ENCODE measurements at regions not wholly inside any gene's neighbourhood (a gene's known extent, or its start where the extent isn't known, plus 50 kb on each side); places are given as distances from the start of the nearest gene placed in this dataset.
"Not testable (repeated sequence)": the region's sequence is repeated elsewhere in the genome, so short reads cannot be mapped to it uniquely, and the experiment has no call there.

DNA sequence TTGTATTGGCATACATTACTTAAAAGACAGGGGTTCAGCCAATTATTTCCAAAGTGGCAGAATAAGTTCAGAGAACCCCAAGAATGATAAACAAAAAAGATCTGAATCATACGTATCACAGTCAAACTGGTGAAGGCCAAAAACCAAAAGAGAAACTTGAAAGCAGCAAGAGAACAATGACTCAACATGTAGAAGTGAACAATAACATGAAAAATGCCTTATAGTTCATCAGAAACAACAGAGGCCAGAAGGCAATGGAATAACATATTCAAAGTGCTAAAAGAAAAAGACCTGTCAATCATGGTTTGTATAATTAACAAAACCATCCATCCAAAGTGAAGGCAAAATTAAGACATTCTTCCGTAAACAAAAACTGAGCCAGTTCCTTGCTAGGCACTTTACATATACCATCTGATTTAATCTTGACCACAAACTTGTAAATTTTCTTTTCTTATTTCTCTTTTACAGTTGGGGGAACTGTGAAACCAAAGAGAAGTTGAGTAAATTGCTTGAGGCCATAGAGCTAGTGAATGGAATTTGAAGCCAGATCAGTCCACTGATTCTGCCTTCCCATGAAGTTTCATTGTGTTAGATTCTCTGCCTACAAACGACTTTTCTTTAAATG, 232.1 kb upstream of the SEL1L start:
- no peak for FAIRE-seq

DNA sequence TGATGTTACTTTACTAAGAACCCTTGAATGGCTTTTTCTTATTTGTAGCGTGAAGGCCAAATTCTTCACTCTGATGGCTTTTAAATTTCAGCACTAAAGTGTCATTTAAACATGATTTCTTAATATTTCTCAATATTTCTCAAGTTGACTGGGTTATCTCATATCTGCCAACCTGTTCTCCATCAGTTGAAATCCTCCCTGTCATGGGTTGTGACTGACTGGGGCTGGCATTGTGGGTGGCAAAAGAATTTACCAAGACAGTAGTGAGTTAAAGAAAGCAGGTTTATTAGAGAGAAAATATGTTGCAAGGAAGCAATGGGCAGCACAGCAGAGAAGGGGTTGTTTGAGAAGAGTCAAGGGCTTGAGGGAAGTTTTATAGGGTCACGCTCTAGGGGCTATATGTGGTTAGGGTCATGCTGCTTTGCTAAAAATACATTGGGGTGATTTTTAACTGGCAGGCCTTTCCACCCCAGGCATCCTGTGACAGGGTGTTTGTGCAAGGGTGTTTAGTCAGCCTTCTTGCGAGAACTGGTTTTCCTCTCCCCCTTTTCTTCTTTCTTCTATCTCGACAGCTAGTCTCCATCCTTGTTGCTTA, 232.8 kb upstream of the SEL1L start:
- no peak for FAIRE-seq

GRCh38 chr14:81767266-81767995, 233.8 kb upstream of the SEL1L start:
- FAIRE-seq, result no peak

GRCh38 chr14:81771651-81772275, 238.1 kb upstream of the SEL1L start:
- no peak for FAIRE-seq

DNA sequence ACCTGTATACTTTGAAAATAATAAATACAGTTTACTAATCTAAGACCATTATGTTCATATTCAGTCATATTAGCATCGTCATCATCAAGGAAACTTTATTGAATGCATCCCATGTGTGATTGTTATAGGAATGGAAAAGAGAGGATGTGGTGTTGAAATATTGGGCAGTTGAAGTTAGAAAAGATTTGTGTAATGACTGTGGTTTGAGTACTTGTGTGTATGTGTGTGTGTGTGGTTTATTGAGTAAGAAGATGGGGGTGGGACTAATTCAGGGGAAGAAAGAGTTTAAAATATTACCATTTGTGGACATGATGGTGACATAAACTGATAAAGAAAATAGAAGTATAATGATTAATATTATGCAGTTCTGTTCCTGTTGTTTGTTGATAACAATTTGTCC, 238.7 kb upstream of the SEL1L start:
- no peak for FAIRE-seq

DNA sequence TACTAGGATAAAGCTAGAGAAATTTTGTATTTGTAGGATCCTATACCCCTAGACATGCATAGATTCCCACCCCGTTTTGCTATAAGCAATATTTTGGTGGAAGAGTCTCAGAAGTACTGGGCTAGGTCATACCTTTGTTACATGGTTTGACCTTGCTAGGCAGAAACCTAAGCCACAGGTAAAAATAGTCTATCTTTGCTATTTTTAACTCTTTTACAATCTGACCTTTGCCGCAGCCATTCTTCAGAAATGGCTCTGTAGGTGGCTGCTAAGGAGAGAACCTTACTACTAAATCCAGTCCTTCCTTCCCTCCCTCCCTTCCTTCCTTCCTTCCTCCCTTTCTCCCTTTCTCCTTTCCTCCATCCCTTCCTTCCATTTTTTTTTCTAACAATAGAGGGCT, 242.9 kb upstream of the SEL1L start:
- FAIRE-seq, result no peak

DNA sequence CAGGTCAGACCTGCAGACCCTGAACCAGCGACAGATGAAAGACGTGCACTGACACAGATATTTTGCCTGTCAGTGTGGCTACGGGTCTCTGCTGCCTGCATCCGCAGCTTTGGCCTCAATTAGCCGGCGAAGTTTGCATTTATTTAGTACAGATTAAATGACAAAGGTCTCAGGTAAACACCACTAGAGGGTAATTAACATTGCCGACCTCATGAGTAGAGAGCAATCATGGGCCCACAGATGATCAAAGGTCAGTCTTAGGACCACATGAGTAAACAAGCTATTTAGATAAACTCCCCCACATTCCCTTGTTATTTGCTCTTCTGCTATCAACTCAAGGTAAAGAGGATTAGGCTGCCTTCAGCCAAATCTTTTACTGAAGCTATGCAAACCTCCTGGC, 248.1 kb upstream of the SEL1L start:
- FAIRE-seq, result not testable (repeated sequence)

GRCh38 chr14:81784084-81784483, 250.4 kb upstream of the SEL1L start:
- no peak for FAIRE-seq

GRCh38 chr14:81797315-81797714, 263.7 kb upstream of the SEL1L start:
- FAIRE-seq, result no peak

GRCh38 chr14:81801921-81802320, 268.3 kb upstream of the SEL1L start:
- no peak for FAIRE-seq

DNA sequence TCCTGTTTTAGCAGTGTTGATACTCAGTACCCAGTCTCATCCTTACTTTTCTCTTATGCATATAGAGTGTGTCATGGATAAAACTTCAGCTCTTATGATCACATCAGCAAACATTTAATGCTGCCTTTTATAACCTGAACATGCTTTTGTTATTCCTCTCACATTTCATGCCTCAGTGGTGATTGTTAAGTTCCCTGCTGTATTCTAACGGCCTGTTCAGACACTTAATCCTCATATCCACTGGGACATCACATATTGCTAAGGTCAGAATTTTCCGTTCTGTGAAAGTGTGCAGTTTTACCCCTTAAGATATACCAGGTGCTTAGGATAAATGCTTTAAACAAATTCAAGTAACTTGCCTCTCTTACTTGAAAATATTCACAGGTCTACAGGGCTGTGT, 268.7 kb upstream of the SEL1L start:
- no peak for FAIRE-seq

DNA sequence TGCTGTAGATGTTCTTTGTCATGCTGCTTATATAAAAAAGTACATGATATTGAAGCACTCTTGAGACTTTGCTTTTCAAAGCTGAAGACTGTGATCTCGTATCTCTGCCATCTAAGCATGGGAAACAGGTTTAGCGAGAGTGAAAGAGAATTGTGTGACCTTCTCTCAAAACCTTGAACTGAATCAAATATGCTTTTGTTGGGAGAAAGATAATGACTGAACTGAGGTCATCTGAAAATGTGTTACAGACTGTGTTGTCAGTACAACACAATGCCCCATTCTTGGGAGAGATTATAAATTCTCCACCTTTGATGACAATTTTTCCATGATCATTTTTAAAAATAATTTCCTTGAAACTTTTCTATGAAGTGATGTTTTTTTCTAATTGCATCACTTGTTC, 272.1 kb upstream of the SEL1L start:
- FAIRE-seq, result no peak

- FAIRE-seq, result no peak
Observed at GRCh38 chr14:81811705-81812269, 278.1 kb upstream of the SEL1L start.

DNA sequence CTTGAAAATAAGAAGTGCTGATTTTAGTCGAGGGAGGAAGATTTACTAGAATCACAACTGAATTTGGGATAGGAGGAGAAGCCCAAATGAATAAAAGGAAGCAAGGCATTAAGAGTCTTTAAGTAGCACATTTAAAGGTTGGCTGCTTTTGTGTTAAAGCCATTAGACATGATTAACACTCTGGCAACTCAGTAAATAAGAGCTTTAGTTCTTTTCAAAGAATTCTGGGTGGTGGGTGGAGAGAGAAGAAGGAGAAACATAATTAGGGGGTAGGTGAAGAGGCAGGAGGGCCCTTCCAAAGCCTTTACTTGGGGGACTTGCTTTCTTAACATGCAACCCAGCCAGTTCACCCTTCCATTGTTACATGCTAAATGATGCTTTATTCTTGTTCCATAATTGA, 284.6 kb upstream of the SEL1L start:
- no peak for FAIRE-seq

DNA sequence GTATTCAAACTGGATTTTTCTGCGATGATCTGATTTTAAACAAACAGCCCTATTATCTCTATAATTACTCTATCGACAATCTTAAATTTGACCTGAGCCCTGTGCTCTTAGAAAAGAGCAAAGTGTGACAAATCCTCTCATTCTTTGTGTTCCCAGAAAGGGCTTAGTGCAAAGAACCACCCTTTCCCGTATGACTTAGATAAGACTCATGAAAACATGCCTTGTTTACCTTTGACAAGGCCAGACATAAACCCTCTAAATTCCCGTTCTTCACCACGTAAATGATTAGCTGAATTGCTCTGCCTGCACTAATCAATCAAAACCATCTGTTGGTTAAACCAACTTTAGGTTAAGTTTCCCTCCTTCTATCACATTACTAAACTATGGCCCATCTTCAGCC, 285.7 kb upstream of the SEL1L start:
- no peak for FAIRE-seq

DNA sequence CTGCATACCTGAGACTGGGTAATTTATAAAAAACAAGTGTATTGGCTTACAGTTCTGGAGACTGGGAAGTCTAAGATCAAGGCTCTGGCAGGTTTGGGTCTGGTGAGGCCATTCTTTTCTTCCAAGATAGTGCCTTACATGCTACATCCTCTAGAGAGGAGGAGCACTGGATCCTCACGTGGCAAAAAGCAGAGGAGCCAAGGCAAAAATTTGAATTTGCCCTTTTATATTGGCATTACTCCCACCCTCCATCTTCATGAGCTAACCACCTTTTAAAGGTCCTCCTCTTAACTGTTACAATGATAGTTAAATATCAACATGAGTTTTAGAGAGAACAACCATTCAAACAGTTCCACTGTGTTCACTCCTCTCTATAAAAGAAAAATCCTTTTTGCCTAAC, 286.3 kb upstream of the SEL1L start:
- no peak for FAIRE-seq

GRCh38 chr14:81826081-81826480, 292.4 kb upstream of the SEL1L start:
- FAIRE-seq, result no peak

DNA sequence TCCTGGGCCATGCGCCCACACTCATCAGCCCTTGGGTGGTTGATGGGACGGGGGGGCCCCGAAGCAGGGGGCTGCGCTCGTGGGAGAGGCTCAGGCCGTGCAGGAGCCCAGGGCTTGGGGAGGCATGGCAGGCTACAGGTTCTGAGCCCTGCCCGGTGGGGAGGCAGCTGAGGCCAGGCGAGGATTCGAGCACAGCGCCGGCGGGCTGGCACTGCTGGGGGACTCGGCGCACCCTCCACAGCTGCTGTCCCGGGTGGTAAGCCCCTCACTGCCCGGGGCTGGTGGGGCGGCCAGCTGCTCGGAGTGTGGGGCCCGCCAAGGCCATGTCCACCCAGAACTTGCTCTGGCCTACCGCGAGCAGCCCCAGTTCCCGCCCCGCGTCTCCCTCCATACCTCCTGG, 295.8 kb upstream of the SEL1L start:
- no peak for FAIRE-seq

DNA sequence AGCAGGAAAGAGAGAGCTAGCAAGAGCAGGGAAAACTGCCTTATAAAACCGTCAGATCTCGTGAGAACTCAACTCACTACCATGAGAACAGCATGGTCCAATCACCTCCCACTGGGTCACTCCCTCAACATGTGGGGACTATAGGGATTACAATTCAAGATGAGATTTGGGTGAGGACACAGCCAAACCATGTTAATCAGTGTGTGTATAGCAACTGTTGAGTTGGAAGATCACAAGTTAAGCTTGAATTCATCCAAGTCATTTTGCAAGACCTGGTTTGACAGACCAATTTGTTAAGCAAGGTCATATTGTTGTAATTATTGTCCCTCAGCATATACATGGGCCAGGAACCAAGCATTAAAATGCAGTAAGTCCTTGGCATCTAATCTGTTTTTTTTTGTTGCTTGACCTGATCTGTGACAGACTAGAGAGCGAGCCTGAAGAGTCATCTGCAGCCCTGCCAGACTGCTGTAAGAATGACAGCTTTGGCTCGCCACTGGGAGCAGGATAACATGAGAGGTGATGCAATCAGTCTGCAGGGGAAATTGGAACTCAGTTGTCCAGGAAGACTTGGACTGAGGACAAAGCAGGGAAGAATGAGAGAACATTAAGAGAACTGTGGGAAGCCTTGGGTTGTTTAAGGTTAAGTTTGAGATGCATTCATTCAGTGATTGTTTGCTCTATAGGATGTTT, 297.6 kb upstream of the SEL1L start:
- no peak for FAIRE-seq

DNA sequence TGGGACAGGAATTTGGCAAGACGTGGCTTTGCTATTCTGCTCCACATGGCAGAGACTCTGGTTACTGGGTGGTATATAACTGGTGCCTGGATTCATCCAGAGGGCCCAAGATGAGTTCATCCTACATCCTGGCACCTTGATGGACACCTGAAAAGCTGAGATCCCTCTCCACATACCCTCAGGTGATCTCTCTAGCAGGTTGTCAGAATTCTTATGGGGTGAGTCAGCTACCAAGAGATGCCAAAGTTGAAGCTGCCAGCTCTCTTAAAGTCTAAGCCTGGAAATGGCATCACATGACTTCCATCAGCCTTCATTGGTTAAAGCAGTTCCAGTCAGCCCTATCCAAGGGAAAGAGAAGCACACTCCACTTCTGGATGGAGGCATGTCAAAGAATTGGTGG, 300.7 kb upstream of the SEL1L start:
- no peak for FAIRE-seq

- no peak for FAIRE-seq
Observed at GRCh38 chr14:81837304-81837703, 303.7 kb upstream of the SEL1L start.

GRCh38 chr14:81839056-81839455, 305.4 kb upstream of the SEL1L start:
- no peak for FAIRE-seq

- no peak for FAIRE-seq
Observed at GRCh38 chr14:81841346-81841745, 307.7 kb upstream of the SEL1L start.
